H9 (cell line): ENCODE measurements at regions not wholly inside any gene's neighbourhood (a gene's known extent, or its start where the extent isn't known, plus 50 kb on each side); places are given as distances from the start of the nearest gene placed in this dataset.

Source experiments
- DNase-seq: peaks from one replicate; pipeline ENCODE4 v3.0.0-alpha.2; 2017
- H2AFZ ChIP-seq: one replicate; pipeline ENCODE4 v1.6.1; 2013; ENCODE audit warnings: mild to moderate bottlenecking, low read length, control low read depth, moderate library complexity
- H2AK5ac ChIP-seq: 2 replicates; pipeline ENCODE4 v1.6.1; 2013; ENCODE audit warnings: low read length, control low read depth, mixed read lengths; ENCODE audit not compliant: insufficient read length
- H2BK120ac ChIP-seq: one replicate; pipeline ENCODE4 v1.6.1; 2013; ENCODE audit warnings: low read depth, mild to moderate bottlenecking, low read length, control low read depth, inconsistent platforms; ENCODE audit not compliant: poor library complexity, severe bottlenecking
- H2BK12ac ChIP-seq: 2 replicates; pipeline ENCODE4 v1.6.1; 2013; ENCODE audit warnings: low read length, control low read depth, mixed read lengths, low read depth; ENCODE audit not compliant: insufficient read length
- H2BK15ac ChIP-seq: 2 replicates; pipeline ENCODE4 v1.6.1; 2013; ENCODE audit warnings: low read depth, low read length, control low read depth
- H2BK20ac ChIP-seq: one replicate; pipeline ENCODE4 v1.6.1; 2013; ENCODE audit warnings: low read depth, mild to moderate bottlenecking, low read length, control low read depth, inconsistent platforms; ENCODE audit not compliant: poor library complexity, severe bottlenecking
- H2BK5ac ChIP-seq: 2 replicates; pipeline ENCODE4 v1.6.1; 2013; ENCODE audit warnings: low read length, control low read depth, mixed read lengths; ENCODE audit not compliant: insufficient read length
- H3K14ac ChIP-seq: 2 replicates; pipeline ENCODE4 v1.6.1; 2013; ENCODE audit warnings: low read length, control low read depth; ENCODE audit not compliant: insufficient read depth
- H3K18ac ChIP-seq: 2 replicates; pipeline ENCODE4 v1.6.1; 2013; ENCODE audit warnings: low read depth, mild to moderate bottlenecking, mixed read lengths, low read length, control low read depth; ENCODE audit not compliant: insufficient read length
- H3K23ac ChIP-seq: 2 replicates; pipeline ENCODE4 v1.6.1; 2013; ENCODE audit warnings: low read length, control low read depth, mixed read lengths, low read depth; ENCODE audit not compliant: insufficient read length
- H3K23me2 ChIP-seq: 2 replicates; pipeline ENCODE4 v1.6.1; 2013; ENCODE audit warnings: low read depth, mild to moderate bottlenecking, mixed read lengths, low read length, control low read depth; ENCODE audit not compliant: insufficient read length, poor library complexity, severe bottlenecking
- H3K27ac ChIP-seq: 2 replicates; pipeline ENCODE4 v1.5.1; 2013; ENCODE audit warnings: low read length, control low read depth, mixed read lengths, low read depth; ENCODE audit not compliant: insufficient read length
- H3K27me3 ChIP-seq: 2 replicates; pipeline ENCODE4 v1.6.1; 2013; ENCODE audit warnings: low read length, control low read depth, inconsistent platforms; ENCODE audit not compliant: insufficient read depth
- H3K4ac ChIP-seq: 2 replicates; pipeline ENCODE4 v1.6.1; 2013; ENCODE audit warnings: low read depth, mild to moderate bottlenecking, control low read depth, inconsistent platforms, low read length, moderate library complexity
- H3K4me1 ChIP-seq: 2 replicates; pipeline ENCODE4 v1.6.1; 2013; ENCODE audit warnings: low read length, control low read depth, inconsistent platforms; ENCODE audit not compliant: insufficient read depth
- H3K4me2 ChIP-seq: 2 replicates; pipeline ENCODE4 v1.6.1; 2013; ENCODE audit warnings: low read length, control low read depth, mixed read lengths; ENCODE audit not compliant: insufficient read length, insufficient read depth
- H3K56ac ChIP-seq: 2 replicates; pipeline ENCODE4 v1.6.1; 2013; ENCODE audit warnings: low read depth, mild to moderate bottlenecking, mixed read lengths, low read length, control low read depth; ENCODE audit not compliant: insufficient read length
- H3K79me1 ChIP-seq: 2 replicates; pipeline ENCODE4 v1.6.1; 2013; ENCODE audit warnings: low read depth, mild to moderate bottlenecking, moderate library complexity, low read length, control low read depth, inconsistent platforms; ENCODE audit not compliant: insufficient read depth, poor library complexity, severe bottlenecking
- H3K79me2 ChIP-seq: 2 replicates; pipeline ENCODE4 v1.6.1; 2013; ENCODE audit warnings: low read length, control low read depth, inconsistent platforms; ENCODE audit not compliant: insufficient read depth
- H3K9ac ChIP-seq: 2 replicates; pipeline ENCODE4 v1.6.1; 2013; ENCODE audit warnings: low read length, control low read depth, mixed read lengths; ENCODE audit not compliant: insufficient read length; ENCODE audit errors: extremely low read depth
- H3K9me3 ChIP-seq: one replicate; pipeline ENCODE4 v1.6.1; 2013; ENCODE audit warnings: low read depth, low read length, inconsistent platforms; ENCODE audit not compliant: control insufficient read depth
- H3T11ph ChIP-seq: one replicate; pipeline ENCODE4 v1.6.1; 2013; ENCODE audit warnings: mild to moderate bottlenecking, low read length, control low read depth, inconsistent platforms
- H4K20me1 ChIP-seq: one replicate; pipeline ENCODE4 v1.6.1; 2013; ENCODE audit not compliant: control insufficient read depth, insufficient read length, insufficient read depth
- H4K5ac ChIP-seq: 2 replicates; pipeline ENCODE4 v1.6.1; 2013; ENCODE audit warnings: low read depth, mild to moderate bottlenecking, mixed read lengths, low read length, control low read depth; ENCODE audit not compliant: insufficient read length
- H4K8ac ChIP-seq: replicated peaks from 2 replicates; pipeline ENCODE4 v1.6.1; 2013; ENCODE audit warnings: low read length, control low read depth, mixed read lengths, low read depth; ENCODE audit not compliant: insufficient read length
- H4K91ac ChIP-seq: 2 replicates; pipeline ENCODE4 v1.6.1; 2013; ENCODE audit warnings: low read depth, mild to moderate bottlenecking, moderate library complexity, mixed read lengths, low read length, control low read depth; ENCODE audit not compliant: insufficient read length
- H3K27ac Mint-ChIP-seq, 3 experiments: 2 replicates in 2 of 3; 3 replicates in 1 of 3; pipeline ENCODE4 v1.8.0; 2020 to 2021; ENCODE audit warnings: mixed read lengths in 3 of 3, mild to moderate bottlenecking in 1 of 3, moderate library complexity in 1 of 3
- H3K27me3 Mint-ChIP-seq: 2 replicates; pipeline ENCODE4 v1.8.0; 2021; ENCODE audit warnings: low read depth, mild to moderate bottlenecking, moderate library complexity, mixed read lengths
- H3K36me3 Mint-ChIP-seq, 3 experiments: 2 replicates in 2 of 3; 3 replicates in 1 of 3; pipeline ENCODE4 v1.8.0; 2020 to 2021; ENCODE audit warnings: low read depth in 3 of 3, mixed read lengths in 3 of 3; ENCODE audit not compliant: insufficient read depth in 1 of 3
- H3K4me1 Mint-ChIP-seq, 2 experiments: 2 replicates each; pipeline ENCODE4 v1.8.0; 2020; ENCODE audit warnings: mixed read lengths in 2 of 2
- H3K4me3 Mint-ChIP-seq, 2 experiments: 2 replicates in 1 of 2; 3 replicates in 1 of 2; pipeline ENCODE4 v1.8.0; 2020 to 2021; ENCODE audit warnings: mild to moderate bottlenecking in 2 of 2, mixed read lengths in 2 of 2, moderate library complexity in 1 of 2
- H3K9me3 Mint-ChIP-seq, 2 experiments: 2 replicates in 1 of 2; 3 replicates in 1 of 2; pipeline ENCODE4 v1.8.0; 2020; ENCODE audit warnings: mild to moderate bottlenecking in 2 of 2, mixed read lengths in 2 of 2, moderate library complexity in 1 of 2
- CTCF ChIP-seq: fragments of 200-600 bp; sonication (generic); conservative IDR thresholded peaks from 3 replicates; pipeline ENCODE4 v1.8.0; 2021; ENCODE audit warnings: antibody characterized with exemption, mild to moderate bottlenecking
- WGBS: extraction: QIAGEN DNeasy Blood & Tissue Kit; methylation state at CpG from one replicate; pipeline ENCODE4 v1.1.7; 2013; ENCODE audit warnings: missing lambda C conversion rate, low lambda C conversion rate, mixed read lengths; ENCODE audit not compliant: insufficient read length; ENCODE audit errors: extremely low coverage; 5-methylcytosine and 5-hydroxymethylcytosine counted together

- Histone ChIP-seq H2AK5ac (no peak overlapping the region), H3K79me1 (no peaks in the 10 kb centered on the region), H3K27ac (no peak overlapping the region), H4K91ac (no peak overlapping the region), H2BK12ac (no peak overlapping the region), H2BK15ac (no peak overlapping the region), H3K23ac (no peak overlapping the region), H3K27me3 (no peaks in the 10 kb centered on the region), H3K23me2 (no peaks in the 10 kb centered on the region), H3K14ac (no peak overlapping the region; the same call in 1 of the 2 replicates), H3T11ph (no peak overlapping the region), H2BK20ac (no peak overlapping the region), H2AFZ (no peak overlapping the region), H3K79me2 (no peaks in the 10 kb centered on the region), H3K4ac (no peak overlapping the region), H3K18ac (no peak overlapping the region), H3K4me1 (no peaks in the 10 kb centered on the region; the same call in 1 of the 2 replicates), H2BK5ac (no peak overlapping the region), H3K56ac (no peak overlapping the region), H4K8ac (no peak overlapping the region), H4K5ac (no peak overlapping the region), H3K4me2 (no peak overlapping the region), H3K9me3 (no peaks in the 10 kb centered on the region), H4K20me1 (no peaks in the 10 kb centered on the region), H2BK120ac (no peak overlapping the region), H3K9ac (no peak overlapping the region)
- Mint-ChIP-seq H3K36me3 (no peaks in the 10 kb centered on the region; a peak in 1 of 7 replicates), H3K9me3 (no peaks in the 10 kb centered on the region), H3K27me3 (peaks cover 3% of the 10 kb centered on the region; the same call in 1 of the 2 replicates), H3K4me1 (peaks cover 45 to 60% of the 10 kb centered on the region in 2 experiments), H3K4me3 (no peak overlapping the region), H3K27ac (peak overlapping the region in 1 of 3 experiments; percentile 80; a peak in 1 of 7 replicates)
- no peak for TF ChIP-seq CTCF
- DNase-seq: no peak
- WGBS: no CpG with 5 or more reads among the region's 10 CpGs
Observed at GRCh38 chr2:43082903-43083677, 143.3 kb downstream of the ZFP36L2 start.
